GM10248 (cell line): ENCODE measurements at regions not wholly inside any gene's neighbourhood (a gene's known extent, or its start where the extent isn't known, plus 50 kb on each side); places are given as distances from the start of the nearest gene placed in this dataset.

ENCODE experiments used
- CTCF ChIA-PET: fragments of 300-600 bp; sonication (Branson Sonifier 250); formaldehyde crosslinking; extraction: SDS; loops from one replicate; lab custom pipeline; 2021; ENCODE audit warnings: antibody characterized with exemption; lab: Yijun Ruan, JAX
- POLR2A ChIA-PET: fragments of 350-650 bp; sonication (Branson Sonifier 250); formaldehyde crosslinking; extraction: SDS; loops from one replicate; lab custom pipeline; 2020; ENCODE audit warnings: antibody characterized with exemption; lab: Yijun Ruan, JAX
- DNase-seq: peaks from one replicate; pipeline ENCODE4 v3.0.0; 2012; ENCODE audit errors: extremely low spot score
- CTCF ChIP-seq: IDR thresholded peaks from 2 replicates; pipeline ENCODE4 v1.5.1; 2012; ENCODE audit warnings: mild to moderate bottlenecking, low read depth; ENCODE audit errors: extremely low read depth, missing control alignments, control extremely low read depth

GRCh38 chr17:53391197-53391596, 431.5 kb upstream of the KIF2B start:
- CTCF ChIA-PET: no interaction called here
- POLR2A ChIA-PET: no interaction called here
- no peak for TF ChIP-seq CTCF
- no peak for DNase-seq

GRCh38 chr17:53390575-53390974, 432.2 kb upstream of the KIF2B start:
- ChIA-PET POLR2A (no interaction called here), CTCF (no interaction called here)
- DNase-seq: no peak
- TF ChIP-seq CTCF: no peak

GRCh38 chr17:53387745-53388144, 435.0 kb upstream of the KIF2B start:
- ChIA-PET CTCF (no interaction called here), POLR2A (no interaction called here)
- no peak for TF ChIP-seq CTCF
- DNase-seq: no peak

- no peak for DNase-seq
- TF ChIP-seq CTCF: no peak
- POLR2A ChIA-PET: no interaction called here
- CTCF ChIA-PET: no interaction called here
Observed at GRCh38 chr17:53353919-53354351, 468.8 kb upstream of the KIF2B start.

GRCh38 chr17:53344778-53345177, 477.9 kb upstream of the KIF2B start:
- CTCF ChIA-PET: no interaction called here
- POLR2A ChIA-PET: no interaction called here
- DNase-seq: no peak
- no peak for TF ChIP-seq CTCF

GRCh38 chr17:53336281-53336680, 486.4 kb upstream of the KIF2B start:
- CTCF ChIA-PET: no interaction called here
- DNase-seq: no peak
- POLR2A ChIA-PET: no interaction called here
- TF ChIP-seq CTCF: no peak

- CTCF ChIA-PET: no interaction called here
- TF ChIP-seq CTCF: no peak
- POLR2A ChIA-PET: no interaction called here
- DNase-seq: no peak
Observed at GRCh38 chr17:53335443-53335842, 487.3 kb upstream of the KIF2B start.
